Transverse colon (tissue), 4 donors: ENCODE measurements at regions not wholly inside any gene's neighbourhood (a gene's known extent, or its start where the extent isn't known, plus 50 kb on each side); places are given as distances from the start of the nearest gene placed in this dataset.

Source experiments
- DNase-seq: peaks from one replicate; pipeline ENCODE4 v3.0.0-alpha.2; 2019
- H3K27ac ChIP-seq, 4 donors: fragments of 200-600 bp; sonication (generic); 2 replicates each; pipeline ENCODE4 v1.5.1; 2016 to 2018; ENCODE audit warnings: inconsistent platforms in 4 of 4
- H3K27me3 ChIP-seq: fragments of 200-600 bp; sonication (generic); 2 replicates; pipeline ENCODE4 v1.5.1; 2017; ENCODE audit warnings: inconsistent platforms
- H3K36me3 ChIP-seq, 4 donors: fragments of 200-600 bp; sonication (generic); 2 replicates each; pipeline ENCODE4 v1.5.1; 2017 to 2019; ENCODE audit warnings: inconsistent platforms in 4 of 4
- H3K4me1 ChIP-seq, 4 donors: fragments of 200-600 bp; sonication (generic); 2 replicates each; pipeline ENCODE4 v1.5.1; 2017 to 2020; ENCODE audit warnings: inconsistent platforms in 4 of 4
- H3K4me3 ChIP-seq, 4 donors: fragments of 200-600 bp; sonication (generic); 1 replicate in 1 of 4; 2 replicates in 3 of 4; pipeline versions ENCODE4 v1.5.1 to v1.6.1; 2017 to 2019; ENCODE audit warnings: inconsistent platforms in 4 of 4
- H3K9me3 ChIP-seq, 2 donors: fragments of 200-600 bp; sonication (generic); 2 replicates each; pipeline ENCODE4 v1.5.1; 2017 to 2019; ENCODE audit warnings: inconsistent platforms in 2 of 2
- CTCF ChIP-seq, 5 experiments: fragments of 200-600 bp in 3 of 5; fragments of 450-650 bp in 2 of 5; sonication (generic) in 3 of 5; IDR thresholded peaks; 1 replicate in 2 of 5; 2 replicates in 3 of 5; pipeline ENCODE4 v1.5.1; 2016 to 2017; ENCODE audit warnings: antibody characterized with exemption in 5 of 5, inconsistent platforms in 3 of 5, mild to moderate bottlenecking in 2 of 5, moderate library complexity in 1 of 5
- EP300 ChIP-seq: sonication (generic); formaldehyde crosslinking; IDR thresholded peaks from one replicate; pipeline ENCODE4 v1.6.1; 2017; ENCODE audit warnings: antibody characterized with exemption, low read depth
- POLR2A ChIP-seq: fragments of 450-650 bp; IDR thresholded peaks from one replicate; pipeline ENCODE4 v1.6.1; 2016; ENCODE audit warnings: antibody characterized with exemption, mild to moderate bottlenecking, moderate library complexity
- POLR2AphosphoS5 ChIP-seq, 3 donors: sonication (generic); formaldehyde crosslinking; IDR thresholded peaks; one replicate each; pipeline ENCODE4 v1.6.1; 2016; ENCODE audit warnings: antibody characterized with exemption in 3 of 3
- WGBS, 2 donors: methylation state at CpG; one replicate each; pipeline ENCODE4 v1.1.5; 2018; ENCODE audit warnings: low coverage in 1 of 2; 5-methylcytosine and 5-hydroxymethylcytosine counted together
- in situ Hi-C, 4 donors: fragments of 200-750 bp; cut with MboI; loops; one replicate each; pipeline versions ENCODE4 v1.15.0 to v1.15.1; 2017; ENCODE audit warnings: low sequenced_read_pairs in 3 of 4, low pct_ligation_motif_present in 1 of 4, low pct_unique_long_range_greater_than_20kb in 1 of 4
- intact Hi-C: fragments of 100-400 bp; cut with DNase I; formaldehyde crosslinking; loops from one replicate; pipeline ENCODE4 v1.15.1; 2023; ENCODE audit warnings: low total_unique reads

GRCh38 chr5:108521841-108522506 is 140.1 kb upstream of the FBXL17 start:
- Histone ChIP-seq H3K4me1 (peaks cover 0 to 8% (median 0%) of the 10 kb centered on the region in 4 donors), H3K27ac (no peak overlapping the region), H3K36me3 (no peaks in the 10 kb centered on the region), H3K27me3 (no peaks in the 10 kb centered on the region), H3K9me3 (no peaks in the 10 kb centered on the region), H3K4me3 (no peak overlapping the region)
- no peak for TF ChIP-seq POLR2AphosphoS5 (IDR thresholded peaks at IDR 0.05)
- TF ChIP-seq EP300, result no peak
- TF ChIP-seq POLR2A, result no peak
- peak; percentile 48 to 66 (median 53) for TF ChIP-seq CTCF (IDR thresholded peaks at IDR 0.05)
- DNase-seq, result no peak
- in situ Hi-C loops, result no loop called here
- 23 to 38% methylated on average over 3 to 4 of the region's 4 CpGs for WGBS, 2 donors
- intact Hi-C loops, result no loop called here

GRCh38 chr5:108521011-108521700 is 139.3 kb upstream of the FBXL17 start:
- in situ Hi-C loops, result no loop called here
- 15 to 39% methylated on average over 2 to 7 of the region's 7 CpGs for WGBS, 2 donors

GRCh38 chr5:108516785-108517184 is 134.9 kb upstream of the FBXL17 start:
- Histone ChIP-seq H3K36me3 (no peaks in the 10 kb centered on the region), H3K27me3 (no peaks in the 10 kb centered on the region), H3K4me3 (no peak overlapping the region), H3K9me3 (no peaks in the 10 kb centered on the region), H3K4me1 (no peaks in the 10 kb centered on the region), H3K27ac (no peak overlapping the region)
- in situ Hi-C loops, result no loop called here
- no peak for TF ChIP-seq CTCF (IDR thresholded peaks at IDR 0.05)
- no peak for TF ChIP-seq EP300
- no peak for TF ChIP-seq POLR2A
- TF ChIP-seq POLR2AphosphoS5 (IDR thresholded peaks at IDR 0.05), result no peak
- intact Hi-C loops, result no loop called here
- no peak for DNase-seq

More at GRCh38 chr5:108521011-108521700, 139.3 kb upstream of the FBXL17 start:
- TF ChIP-seq POLR2A (no peak), CTCF (IDR thresholded peaks at IDR 0.05) (no peak), POLR2AphosphoS5 (IDR thresholded peaks at IDR 0.05) (no peak), EP300 (no peak)
- Histone ChIP-seq H3K9me3 (no peaks in the 10 kb centered on the region), H3K4me1 (peaks cover 0 to 8% (median 0%) of the 10 kb centered on the region in 4 donors), H3K27me3 (no peaks in the 10 kb centered on the region), H3K36me3 (no peaks in the 10 kb centered on the region), H3K27ac (peak overlapping the region in 1 of 4 donors; percentile 18), H3K4me3 (no peak overlapping the region)
- no peak for DNase-seq
- intact Hi-C loops, result no loop called here

GRCh38 chr5:108515517-108516105 is 133.7 kb upstream of the FBXL17 start:
- DNase-seq, result no peak
- intact Hi-C loops, result no loop called here
- in situ Hi-C loops, result no loop called here
- Histone ChIP-seq H3K27me3 (no peaks in the 10 kb centered on the region), H3K4me1 (no peaks in the 10 kb centered on the region), H3K9me3 (no peaks in the 10 kb centered on the region), H3K36me3 (no peaks in the 10 kb centered on the region), H3K4me3 (no peak overlapping the region), H3K27ac (no peak overlapping the region)
- WGBS, 2 donors, result 30 to 33% methylated on average over 1 of the region's 1 CpG
- TF ChIP-seq POLR2A (no peak), EP300 (no peak), CTCF (IDR thresholded peaks at IDR 0.05) (no peak), POLR2AphosphoS5 (IDR thresholded peaks at IDR 0.05) (no peak)
